Liver (tissue), 8 donors: ENCODE measurements at regions not wholly inside any gene's neighbourhood (a gene's known extent, or its start where the extent isn't known, plus 50 kb on each side); places are given as distances from the start of the nearest gene placed in this dataset.

Experiments
- DNase-seq: peaks from one replicate; pipeline ENCODE4 v3.0.0-alpha.2; 2017; ENCODE audit warnings: low spot score
- H3K27ac ChIP-seq, 2 donors: one replicate each; pipeline ENCODE4 v1.7.0; 2013; ENCODE audit warnings: inconsistent platforms in 2 of 2, low read length in 2 of 2, control low read depth in 1 of 2, low read depth in 1 of 2, mild to moderate bottlenecking in 1 of 2
- H3K27me3 ChIP-seq, 4 donors: one replicate each; pipeline versions ENCODE4 v1.6.1 to v1.7.0; 2013; ENCODE audit warnings: low read length in 3 of 4, inconsistent platforms in 1 of 4, mild to moderate bottlenecking in 1 of 4, moderate library complexity in 1 of 4; ENCODE audit not compliant: control insufficient read depth in 4 of 4, insufficient read depth in 4 of 4
- H3K36me3 ChIP-seq, 4 donors: one replicate each; pipeline versions ENCODE4 v1.6.1 to v1.7.0; 2013; ENCODE audit warnings: low read length in 3 of 4, mild to moderate bottlenecking in 3 of 4, low read depth in 1 of 4, moderate library complexity in 1 of 4; ENCODE audit not compliant: control insufficient read depth in 4 of 4, insufficient read depth in 3 of 4
- H3K4me1 ChIP-seq, 4 donors: one replicate each; pipeline versions ENCODE4 v1.6.1 to v1.7.0; 2013; ENCODE audit warnings: low read length in 3 of 4, mild to moderate bottlenecking in 3 of 4, moderate library complexity in 1 of 4; ENCODE audit not compliant: control insufficient read depth in 4 of 4, insufficient read depth in 4 of 4
- H3K4me3 ChIP-seq, 3 donors: one replicate each; pipeline versions ENCODE4 v1.6.1 to v1.7.0; 2013; ENCODE audit warnings: low read length in 3 of 3, control low read depth in 1 of 3, low read depth in 1 of 3, mild to moderate bottlenecking in 1 of 3
- H3K9ac ChIP-seq, 2 donors: one replicate each; pipeline ENCODE4 v1.7.0; 2013; ENCODE audit warnings: low read length in 2 of 2, mild to moderate bottlenecking in 2 of 2, moderate library complexity in 2 of 2, control low read depth in 1 of 2, low read depth in 1 of 2
- H3K9me3 ChIP-seq, 4 donors: one replicate each; pipeline versions ENCODE4 v1.6.1 to v1.7.0; 2013; ENCODE audit warnings: low read length in 3 of 4; ENCODE audit not compliant: control insufficient read depth in 4 of 4
- ATF3 ChIP-seq: IDR thresholded peaks from 2 replicates; pipeline ENCODE4 v1.6.1; 2016; ENCODE audit warnings: antibody characterized with exemption
- CTCF ChIP-seq: fragments of 150-350 bp; IDR thresholded peaks from 2 replicates; pipeline ENCODE4 v1.5.1; 2017; ENCODE audit warnings: improper control_type of control experiment, low read depth, low read length; ENCODE audit not compliant: missing input control
- EGR1 ChIP-seq, 2 donors: IDR thresholded peaks; 2 replicates each; pipeline ENCODE4 v1.6.1; 2016 to 2018; ENCODE audit warnings: antibody characterized with exemption in 2 of 2, low read depth in 2 of 2
- FOXA2 ChIP-seq: IDR thresholded peaks from 2 replicates; pipeline ENCODE4 v1.6.1; 2016; ENCODE audit warnings: antibody characterized with exemption
- GABPA ChIP-seq, 2 donors: IDR thresholded peaks in 1 of 2; conservative IDR thresholded peaks in 1 of 2; 2 replicates each; pipeline ENCODE4 v1.6.1; 2016; ENCODE audit warnings: antibody characterized with exemption in 2 of 2, mild to moderate bottlenecking in 1 of 2, moderate library complexity in 1 of 2
- HNF4A ChIP-seq, 2 donors: conservative IDR thresholded peaks; 2 replicates each; pipeline ENCODE4 v1.6.1; 2016; ENCODE audit warnings: antibody characterized with exemption in 2 of 2, mild to moderate bottlenecking in 2 of 2
- HNF4G ChIP-seq: IDR thresholded peaks from 2 replicates; pipeline ENCODE4 v1.6.1; 2016; ENCODE audit warnings: antibody characterized with exemption
- MAX ChIP-seq: IDR thresholded peaks from 2 replicates; pipeline ENCODE4 v1.6.1; 2016; ENCODE audit warnings: antibody characterized with exemption
- NR2F2 ChIP-seq: IDR thresholded peaks from 2 replicates; pipeline ENCODE4 v1.6.1; 2016; ENCODE audit warnings: antibody characterized with exemption
- RAD21 ChIP-seq, 2 donors: IDR thresholded peaks; 2 replicates each; pipeline ENCODE4 v1.6.1; 2016; ENCODE audit warnings: antibody characterized with exemption in 2 of 2, mild to moderate bottlenecking in 2 of 2
- REST ChIP-seq: IDR thresholded peaks from 2 replicates; pipeline ENCODE4 v1.6.1; 2016; ENCODE audit warnings: antibody characterized with exemption, mild to moderate bottlenecking
- RXRA ChIP-seq, 2 donors: IDR thresholded peaks; 2 replicates each; pipeline ENCODE4 v1.6.1; 2017 to 2018; ENCODE audit warnings: antibody characterized with exemption in 2 of 2, mild to moderate bottlenecking in 1 of 2
- SP1 ChIP-seq: IDR thresholded peaks from 2 replicates; pipeline ENCODE4 v1.6.1; 2018; ENCODE audit warnings: antibody characterized with exemption, mild to moderate bottlenecking
- TAF1 ChIP-seq: conservative IDR thresholded peaks from 2 replicates; pipeline ENCODE4 v1.6.1; 2016; ENCODE audit warnings: antibody characterized with exemption, mild to moderate bottlenecking
- YY1 ChIP-seq: IDR thresholded peaks from 2 replicates; pipeline ENCODE4 v1.6.1; 2016; ENCODE audit warnings: antibody characterized with exemption, mild to moderate bottlenecking
- WGBS: extraction: QIAGEN DNeasy Blood & Tissue Kit; methylation state at CpG from one replicate; pipeline ENCODE4 v1.1.7; 2013; 5-methylcytosine and 5-hydroxymethylcytosine counted together
- donor health status: healthy.
- donor health status: healthy.
- donor health status: healthy.
- donor health status: healthy.
- donor health status: healthy.

GRCh38 chr5:62931153-62931950 lies 352.7 kb downstream of the LRRC70 start:
- no peak for DNase-seq
- no peaks in the 10 kb centered on the region for H3K9me3 ChIP-seq
- no peaks in the 10 kb centered on the region for H3K27me3 ChIP-seq
- H3K4me1 ChIP-seq: no peaks in the 10 kb centered on the region
- H3K4me3 ChIP-seq: no peak overlapping the region
- 83% methylated on average over 3 of the region's 3 CpGs for WGBS
- no peak overlapping the region for H3K27ac ChIP-seq
- H3K36me3 ChIP-seq: no peaks in the 10 kb centered on the region
- TF ChIP-seq HNF4G (no peak), SP1 (no peak), REST (no peak), EGR1 (IDR thresholded peaks at IDR 0.05; ENCODE audit: low read depth in 2 of 2) (no peak), TAF1 (no peak), GABPA (IDR thresholded peaks at IDR 0.05 in 1 of 2, conservative IDR thresholded peaks at IDR 0.05 in 1 of 2) (no peak), FOXA2 (no peak), CTCF (no peak), RAD21 (IDR thresholded peaks at IDR 0.05) (no peak)
- H3K9ac ChIP-seq: no peak overlapping the region

GRCh38 chr5:62922191-62922590 lies 343.6 kb downstream of the LRRC70 start:
- Histone ChIP-seq H3K27me3 (no peaks in the 10 kb centered on the region), H3K27ac (no peak overlapping the region), H3K36me3 (no peaks in the 10 kb centered on the region), H3K4me3 (no peak overlapping the region), H3K4me1 (no peaks in the 10 kb centered on the region), H3K9me3 (no peaks in the 10 kb centered on the region), H3K9ac (no peak overlapping the region)
- 60% methylated on average over 3 of the region's 3 CpGs for WGBS
- TF ChIP-seq CTCF (no peak), NR2F2 (no peak), MAX (no peak), RAD21 (IDR thresholded peaks at IDR 0.05) (no peak), HNF4A (conservative IDR thresholded peaks at IDR 0.05) (no peak), SP1 (no peak), YY1 (no peak), RXRA (IDR thresholded peaks at IDR 0.05) (no peak), REST (no peak), TAF1 (no peak), HNF4G (no peak), ATF3 (no peak)
- no peak for DNase-seq
